ENCODE measurements at regions not wholly inside any gene's neighbourhood (a gene's known extent, or its start where the extent isn't known, plus 50 kb on each side); places are given as distances from the start of the nearest gene placed in this dataset.

GRCh38 chr12:28023156-28023887, 50.8 kb upstream of the PTHLH start:
- Histone ChIP-seq H3K9me3 (replicated peaks; ENCODE audit: control insufficient read depth, insufficient read depth, low read length) (no peaks in the 10 kb centered on the region), H3K4me3 (replicated peaks in 1 of 3; ENCODE audit: insufficient read depth in 1 of 3, low read depth in 1 of 3, low read length in 3 of 3) (no peak overlapping the region), H3K4me2 (ENCODE audit: insufficient read depth, low read length) (no peak overlapping the region), H3K9me1 (replicated peaks; ENCODE audit: control insufficient read depth, extremely low read depth, insufficient read depth, low read length) (no peaks in the 10 kb centered on the region), H2AFZ (ENCODE audit: low read depth, low read length) (peak overlapping the region; percentile 94), H3K9ac (replicated peaks; ENCODE audit: extremely low read depth, insufficient read depth, low read length) (no peak overlapping the region), H3K4me1 (ENCODE audit: control insufficient read depth, extremely low read depth, insufficient read depth, low read length) (peaks cover 10% of the 10 kb centered on the region), H3K79me2 (ENCODE audit: control insufficient read depth, insufficient read depth, low read length) (no peaks in the 10 kb centered on the region), H3K27ac (ENCODE audit: insufficient read depth, low read depth, low read length) (peak overlapping the region; percentile 90), H4K20me1 (replicated peaks; ENCODE audit: control insufficient read depth, extremely low read depth, insufficient read depth, low read length) (no peaks in the 10 kb centered on the region), H3K36me3 (ENCODE audit: control insufficient read depth in 2 of 2, extremely low read depth in 1 of 2, insufficient read depth in 2 of 2, low read length in 2 of 2) (no peaks in the 10 kb centered on the region), H3K27me3 (ENCODE audit: control insufficient read depth in 2 of 2, insufficient read depth in 2 of 2, low read length in 2 of 2) (no peaks in the 10 kb centered on the region)
- ChIA-PET CTCF (interaction anchor here (0.9 to 1.5 kb wide), 5 partner anchors 12 to 849 kb away, joined by 4 read pairs; no protein-coding TSS in a partner anchor), POLR2A (no interaction called here)
- intact Hi-C loops (cut with micrococcal nuclease) (loop anchor here (1.0 to 5.0 kb wide), 4 partner anchors 41 to 747 kb away; partner anchors contain the start of gene PTHLH), dilution Hi-C loops (cut with MboI; ENCODE audit: extremely low pct_ligation_motif_present, low sequenced_read_pairs) (no loop called here)
- DNase-seq (ENCODE audit: low read depth, low spot score): peak; percentile 74
- no peak for TF ChIP-seq EZH2 (IDR thresholded peaks at IDR 0.05; ENCODE audit: borderline replicate concordance, low read depth, low read length, severe bottlenecking)
- TF ChIP-seq CTCF (IDR thresholded peaks at IDR 0.05; ENCODE audit: extremely low read depth in 1 of 2, insufficient read depth in 1 of 2, low read depth in 1 of 2, low read length in 2 of 2): no peak
- no peak for TF ChIP-seq MAX (IDR thresholded peaks at IDR 0.05; ENCODE audit: insufficient read depth, insufficient read length)
- TF ChIP-seq JUN (IDR thresholded peaks at IDR 0.05; ENCODE audit: borderline replicate concordance, insufficient read depth, insufficient read length, low read depth): peak; percentile 91
- TF ChIP-seq GATA2 (IDR thresholded peaks at IDR 0.05; ENCODE audit: insufficient read depth, insufficient read length, low read depth, low read length): peak; percentile 42
- TF ChIP-seq FOS (IDR thresholded peaks at IDR 0.05; ENCODE audit: borderline replicate concordance, insufficient read depth, low read length): peak; percentile 99
- no peak for TF ChIP-seq MYC (IDR thresholded peaks at IDR 0.05; ENCODE audit: low read depth, low read length)
- no peak for TF ChIP-seq POLR2A (IDR thresholded peaks at IDR 0.05; ENCODE audit: low read depth, low read length)
- peak; percentile 54 for TF ChIP-seq POLR2AphosphoS5 (IDR thresholded peaks at IDR 0.05; ENCODE audit: insufficient read depth, low read depth, low read length)
- FAIRE-seq: peak; percentile 88
- TSS peak; percentile 82 for BruUV-seq (replicated peaks)
